KMS-11 (cell line): ENCODE measurements at regions not wholly inside any gene's neighbourhood (a gene's known extent, or its start where the extent isn't known, plus 50 kb on each side); places are given as distances from the start of the nearest gene placed in this dataset.

Experiments
- H2AFZ ChIP-seq: fragments of 200-600 bp; sonication (generic); 2 replicates; pipeline ENCODE4 v1.6.1; 2016; ENCODE audit warnings: antibody characterized with exemption, mixed run types, low read depth
- H3K27ac ChIP-seq: fragments of 200-600 bp; sonication (generic); 2 replicates; pipeline ENCODE4 v1.6.1; 2016; ENCODE audit warnings: mild to moderate bottlenecking, mixed run types
- H3K27me3 ChIP-seq: fragments of 200-600 bp; sonication (generic); 2 replicates; pipeline ENCODE4 v1.6.1; 2017; ENCODE audit warnings: mild to moderate bottlenecking, low read depth, mixed run types, moderate library complexity; ENCODE audit not compliant: insufficient read depth
- H3K36me3 ChIP-seq: fragments of 200-600 bp; sonication (generic); 2 replicates; pipeline ENCODE4 v1.6.1; 2017; ENCODE audit warnings: mild to moderate bottlenecking, mixed run types; ENCODE audit not compliant: insufficient read depth
- H3K4me1 ChIP-seq: fragments of 200-600 bp; sonication (generic); 2 replicates; pipeline ENCODE4 v1.6.1; 2016; ENCODE audit warnings: mild to moderate bottlenecking, low read depth, mixed run types; ENCODE audit not compliant: poor library complexity, severe bottlenecking
- H3K4me2 ChIP-seq: fragments of 200-600 bp; sonication (generic); 2 replicates; pipeline ENCODE4 v1.7.0; 2016; ENCODE audit warnings: mild to moderate bottlenecking, mixed run types
- H3K4me3 ChIP-seq: fragments of 200-600 bp; sonication (generic); IDR thresholded peaks from 2 replicates; pipeline ENCODE4 v1.6.1; 2017; ENCODE audit warnings: low read depth, low read length, mixed read lengths; ENCODE audit not compliant: insufficient read depth
- H3K79me2 ChIP-seq: fragments of 200-600 bp; sonication (generic); 2 replicates; pipeline ENCODE4 v1.6.1; 2016; ENCODE audit warnings: low read depth, mixed run types; ENCODE audit not compliant: insufficient read depth
- H3K9ac ChIP-seq: fragments of 200-600 bp; sonication (generic); 2 replicates; pipeline ENCODE4 v1.6.1; 2016; ENCODE audit warnings: mild to moderate bottlenecking, mixed run types
- H4K20me1 ChIP-seq: fragments of 200-600 bp; sonication (generic); 2 replicates; pipeline ENCODE4 v1.6.1; 2016; ENCODE audit warnings: mild to moderate bottlenecking, mixed run types; ENCODE audit not compliant: insufficient read depth
- CTCF ChIP-seq: fragments of 200-600 bp; sonication (generic); conservative IDR thresholded peaks from 2 replicates; pipeline ENCODE4 v1.6.1; 2017; ENCODE audit warnings: low read depth, mild to moderate bottlenecking, antibody characterized with exemption, low read length, moderate library complexity, mixed read lengths

- TF ChIP-seq CTCF = no peak
- no peak overlapping the region for H3K9ac ChIP-seq
- H3K27ac ChIP-seq = no peak overlapping the region
- no peaks in the 10 kb centered on the region for H3K4me1 ChIP-seq
- no peak overlapping the region for H2AFZ ChIP-seq
- H3K27me3 ChIP-seq = no peaks in the 10 kb centered on the region
- H3K4me3 ChIP-seq = no peak overlapping the region
- no peaks in the 10 kb centered on the region for H3K79me2 ChIP-seq
- H4K20me1 ChIP-seq = no peaks in the 10 kb centered on the region
- no peak overlapping the region for H3K4me2 ChIP-seq
- H3K36me3 ChIP-seq = no peaks in the 10 kb centered on the region
Observed at GRCh38 chr13:111537115-111537728, 216.8 kb downstream of the TEX29 start.

DNA sequence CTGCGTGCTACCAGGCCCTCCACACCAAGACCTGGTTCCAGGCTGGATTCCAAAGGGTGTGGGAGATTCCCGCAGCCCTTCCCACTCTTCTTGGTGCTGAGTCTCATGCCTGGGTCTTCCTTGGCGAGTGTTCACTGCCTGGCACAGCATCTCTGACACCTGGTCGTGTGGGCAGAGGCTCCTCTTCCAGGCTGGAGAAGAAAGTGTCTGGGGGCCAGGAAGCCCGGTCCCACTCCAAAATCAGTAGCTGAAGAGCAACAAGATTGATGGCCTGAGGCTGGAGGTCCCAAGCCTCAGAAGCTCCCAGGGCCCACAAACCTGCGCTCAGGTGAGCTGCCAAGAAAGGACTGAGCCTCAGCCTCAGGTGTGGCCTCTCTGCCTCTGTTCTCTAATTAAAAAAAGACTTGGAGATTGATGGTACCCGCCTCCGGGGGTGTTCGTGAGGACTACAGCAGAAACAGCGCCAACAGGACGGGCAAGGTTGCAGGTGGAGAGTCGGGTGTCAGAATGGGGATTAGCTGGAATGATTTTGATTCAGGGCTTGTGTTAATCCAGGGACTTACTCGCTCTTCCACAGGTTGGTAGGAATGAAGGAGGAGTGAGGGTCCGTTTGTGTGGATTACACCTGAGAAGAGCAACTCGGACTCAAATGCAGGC lies 217.5 kb downstream of the TEX29 start:
- Histone ChIP-seq H4K20me1 (no peaks in the 10 kb centered on the region), H3K4me2 (no peak overlapping the region), H3K4me3 (no peak overlapping the region), H3K4me1 (no peaks in the 10 kb centered on the region), H3K27me3 (no peaks in the 10 kb centered on the region), H3K79me2 (no peaks in the 10 kb centered on the region), H2AFZ (no peak overlapping the region), H3K36me3 (no peaks in the 10 kb centered on the region), H3K9ac (no peak overlapping the region), H3K27ac (no peak overlapping the region)
- TF ChIP-seq CTCF = no peak

- Histone ChIP-seq H3K79me2 (no peaks in the 10 kb centered on the region), H2AFZ (no peak overlapping the region), H3K4me2 (no peak overlapping the region), H3K4me1 (no peaks in the 10 kb centered on the region), H3K9ac (no peak overlapping the region), H3K36me3 (no peaks in the 10 kb centered on the region), H3K4me3 (no peak overlapping the region), H3K27me3 (no peaks in the 10 kb centered on the region), H3K27ac (no peak overlapping the region), H4K20me1 (no peaks in the 10 kb centered on the region)
- no peak for TF ChIP-seq CTCF
Observed at GRCh38 chr13:111539252-111539651, 218.8 kb downstream of the TEX29 start.

DNA sequence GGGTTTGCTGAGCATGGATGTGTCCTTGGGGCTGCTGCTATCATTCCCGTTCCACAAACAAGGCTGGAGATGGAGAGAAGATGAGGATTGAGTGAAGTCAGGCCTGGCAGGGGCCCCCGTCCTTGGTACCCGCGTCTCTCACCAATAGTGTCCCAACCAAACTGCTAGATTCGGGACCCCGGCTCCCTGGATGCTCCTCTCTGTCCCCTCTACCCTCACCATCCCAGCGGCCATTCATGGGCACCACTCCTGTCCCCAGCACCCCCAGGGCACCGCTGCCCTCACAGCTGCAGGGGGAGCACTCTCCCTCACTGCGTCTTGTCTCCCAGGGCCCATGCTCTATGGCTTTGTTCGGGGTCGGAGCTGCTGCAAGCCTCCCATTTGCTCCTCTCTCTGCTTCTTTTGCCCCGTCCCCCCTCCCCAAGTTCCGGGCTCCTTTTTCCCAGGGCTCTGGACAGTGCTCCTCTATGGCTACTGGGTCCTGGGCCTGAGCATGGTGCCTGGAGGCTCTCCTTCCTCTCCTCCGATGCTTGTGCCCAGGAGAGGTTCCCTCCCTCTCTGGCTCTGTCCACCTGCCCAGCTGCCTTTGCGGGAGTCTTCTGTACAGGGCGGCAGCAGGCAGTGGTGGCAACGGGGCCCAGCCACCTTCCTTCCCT lies 219.5 kb downstream of the TEX29 start:
- no peaks in the 10 kb centered on the region for H3K36me3 ChIP-seq

More for the DNA sequence above, 219.5 kb downstream of the TEX29 start:
- Histone ChIP-seq H2AFZ (no peak overlapping the region), H3K4me3 (no peak overlapping the region), H4K20me1 (no peaks in the 10 kb centered on the region), H3K9ac (no peak overlapping the region), H3K27ac (no peak overlapping the region), H3K27me3 (no peaks in the 10 kb centered on the region), H3K4me2 (no peak overlapping the region), H3K79me2 (no peaks in the 10 kb centered on the region), H3K4me1 (no peaks in the 10 kb centered on the region)
- no peak for TF ChIP-seq CTCF
